ENCODE measurements at regions not wholly inside any gene's neighbourhood (a gene's known extent, or its start where the extent isn't known, plus 50 kb on each side); places are given as distances from the start of the nearest gene placed in this dataset.

GRCh38 chr7:124996778-124997177 lies 67.2 kb upstream of the POT1 start:
- Mint-ChIP-seq H3K36me3 (ENCODE audit: low read depth) (peaks cover 2% of the 10 kb centered on the region; the same call in 1 of the 3 replicates), H3K4me3 (no peak overlapping the region), H3K27ac (no peak overlapping the region), H3K4me1 (no peaks in the 10 kb centered on the region), H3K9me3 (peaks cover 12% of the 10 kb centered on the region), H3K27me3 (ENCODE audit: insufficient read depth, low read depth, poor library complexity) (peaks cover 6% of the 10 kb centered on the region)
- DNase-seq (ENCODE audit: low spot score) (peak; percentile 76), ATAC-seq (peak; percentile 75)
- TF ChIP-seq ZNF114 (CRISPR knock-in tag; IDR thresholded peaks at IDR 0.05) = no peak
- TF ChIP-seq CREB1 (CRISPR knock-in tag; IDR thresholded peaks at IDR 0.05; ENCODE audit: low read depth) = no peak
- peak; percentile 68 to 75 for TF ChIP-seq CTCF (conservative IDR thresholded peaks at IDR 0.05; ENCODE audit: low read depth in 2 of 2)
- Histone ChIP-seq H3K36me3 (ENCODE audit: insufficient read depth) (no peaks in the 10 kb centered on the region; the same call in 1 of the 2 replicates), H3K4me1 (ENCODE audit: insufficient read depth) (no peaks in the 10 kb centered on the region), H3K4me2 (no peak overlapping the region), H3K27me3 (ENCODE audit: insufficient read depth) (no peaks in the 10 kb centered on the region), H4K20me1 (replicated peaks; ENCODE audit: insufficient read depth) (no peaks in the 10 kb centered on the region), H3K9me2 (ENCODE audit: insufficient read depth) (no peaks in the 10 kb centered on the region), H2AFZ (no peak overlapping the region), H3K27ac (ENCODE audit: low read depth) (no peak overlapping the region), H3F3A (replicated peaks; ENCODE audit: low read depth) (no peaks in the 10 kb centered on the region), H3K79me2 (replicated peaks; ENCODE audit: insufficient read depth) (no peaks in the 10 kb centered on the region), H3K4me3 (no peak overlapping the region)

- no peaks in the 10 kb centered on the region for H3K36me3 Mint-ChIP-seq (ENCODE audit: low read depth)
- Histone ChIP-seq H3K27ac (ENCODE audit: low read depth) (no peak overlapping the region), H3K36me3 (ENCODE audit: insufficient read depth) (no peaks in the 10 kb centered on the region), H2AFZ (no peak overlapping the region), H3K9me2 (ENCODE audit: insufficient read depth) (no peaks in the 10 kb centered on the region), H3K27me3 (ENCODE audit: insufficient read depth) (no peaks in the 10 kb centered on the region), H3F3A (replicated peaks; ENCODE audit: low read depth) (no peaks in the 10 kb centered on the region), H4K20me1 (replicated peaks; ENCODE audit: insufficient read depth) (no peaks in the 10 kb centered on the region), H3K4me3 (no peak overlapping the region), H3K4me1 (ENCODE audit: insufficient read depth) (no peaks in the 10 kb centered on the region), H3K4me2 (no peak overlapping the region), H3K79me2 (replicated peaks; ENCODE audit: insufficient read depth) (no peaks in the 10 kb centered on the region)
- H3K4me3 Mint-ChIP-seq = no peak overlapping the region
- TF ChIP-seq CTCF (conservative IDR thresholded peaks at IDR 0.05; ENCODE audit: low read depth in 2 of 2) = no peak
- TF ChIP-seq ETS1 (IDR thresholded peaks at IDR 0.05) = no peak
- no peaks in the 10 kb centered on the region for H3K9me3 Mint-ChIP-seq
- no peak overlapping the region for H3K27ac Mint-ChIP-seq
- H3K27me3 Mint-ChIP-seq (ENCODE audit: insufficient read depth, low read depth, poor library complexity) = peaks cover 6% of the 10 kb centered on the region
- ATAC-seq (no peak), DNase-seq (ENCODE audit: low spot score) (no peak)
- H3K4me1 Mint-ChIP-seq = no peaks in the 10 kb centered on the region
Measured at GRCh38 chr7:124992851-124993562, 63.4 kb upstream of the POT1 start.

All from GM23338 (cell line).